KMS-11 (cell line): ENCODE measurements at regions not wholly inside any gene's neighbourhood (a gene's known extent, or its start where the extent isn't known, plus 50 kb on each side); places are given as distances from the start of the nearest gene placed in this dataset.

Experiments
- H2AFZ ChIP-seq: fragments of 200-600 bp; sonication (generic); 2 replicates; pipeline ENCODE4 v1.6.1; 2016; ENCODE audit warnings: antibody characterized with exemption, mixed run types, low read depth
- H3K27ac ChIP-seq: fragments of 200-600 bp; sonication (generic); 2 replicates; pipeline ENCODE4 v1.6.1; 2016; ENCODE audit warnings: mild to moderate bottlenecking, mixed run types
- H3K27me3 ChIP-seq: fragments of 200-600 bp; sonication (generic); 2 replicates; pipeline ENCODE4 v1.6.1; 2017; ENCODE audit warnings: mild to moderate bottlenecking, low read depth, mixed run types, moderate library complexity; ENCODE audit not compliant: insufficient read depth
- H3K36me3 ChIP-seq: fragments of 200-600 bp; sonication (generic); 2 replicates; pipeline ENCODE4 v1.6.1; 2017; ENCODE audit warnings: mild to moderate bottlenecking, mixed run types; ENCODE audit not compliant: insufficient read depth
- H3K4me1 ChIP-seq: fragments of 200-600 bp; sonication (generic); 2 replicates; pipeline ENCODE4 v1.6.1; 2016; ENCODE audit warnings: mild to moderate bottlenecking, low read depth, mixed run types; ENCODE audit not compliant: poor library complexity, severe bottlenecking
- H3K4me2 ChIP-seq: fragments of 200-600 bp; sonication (generic); 2 replicates; pipeline ENCODE4 v1.7.0; 2016; ENCODE audit warnings: mild to moderate bottlenecking, mixed run types
- H3K4me3 ChIP-seq: fragments of 200-600 bp; sonication (generic); IDR thresholded peaks from 2 replicates; pipeline ENCODE4 v1.6.1; 2017; ENCODE audit warnings: low read depth, low read length, mixed read lengths; ENCODE audit not compliant: insufficient read depth
- H3K79me2 ChIP-seq: fragments of 200-600 bp; sonication (generic); 2 replicates; pipeline ENCODE4 v1.6.1; 2016; ENCODE audit warnings: low read depth, mixed run types; ENCODE audit not compliant: insufficient read depth
- H3K9ac ChIP-seq: fragments of 200-600 bp; sonication (generic); 2 replicates; pipeline ENCODE4 v1.6.1; 2016; ENCODE audit warnings: mild to moderate bottlenecking, mixed run types
- H4K20me1 ChIP-seq: fragments of 200-600 bp; sonication (generic); 2 replicates; pipeline ENCODE4 v1.6.1; 2016; ENCODE audit warnings: mild to moderate bottlenecking, mixed run types; ENCODE audit not compliant: insufficient read depth
- TF ChIP-seq, protein P1 (sequence below): fragments of 200-600 bp; sonication (generic); conservative IDR thresholded peaks from 2 replicates; pipeline ENCODE4 v1.6.1; 2017; ENCODE audit warnings: low read depth, mild to moderate bottlenecking, antibody characterized with exemption, low read length, moderate library complexity, mixed read lengths

DNA sequence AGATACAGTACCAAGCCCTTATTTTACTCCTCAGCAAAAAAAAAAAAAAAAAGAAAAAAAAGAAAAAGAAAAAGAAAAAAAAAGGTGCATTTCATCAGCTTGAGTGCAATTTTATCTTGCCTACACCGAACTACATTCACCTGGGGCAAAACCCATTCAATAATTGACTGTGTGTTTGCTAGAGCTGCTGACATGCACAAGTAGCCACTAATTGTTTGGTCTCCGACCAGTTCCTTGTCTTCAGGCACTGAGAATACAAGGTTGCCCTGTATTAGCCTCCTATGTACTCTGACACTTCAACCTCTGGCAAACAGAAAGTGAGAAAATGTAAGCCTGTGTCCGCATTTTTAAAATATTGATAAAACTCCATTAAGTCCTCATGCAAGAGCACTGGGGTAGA, 1579.4 kb upstream of the LRRTM3 start:
- Histone ChIP-seq H3K36me3 (no peaks in the 10 kb centered on the region), H3K27ac (no peak overlapping the region), H4K20me1 (no peaks in the 10 kb centered on the region), H3K79me2 (no peaks in the 10 kb centered on the region), H3K9ac (no peak overlapping the region), H3K4me2 (no peak overlapping the region), H3K27me3 (no peaks in the 10 kb centered on the region), H2AFZ (no peak overlapping the region), H3K4me3 (no peak overlapping the region), H3K4me1 (peaks cover 15% of the 10 kb centered on the region)
- TF ChIP-seq, protein P1, sequence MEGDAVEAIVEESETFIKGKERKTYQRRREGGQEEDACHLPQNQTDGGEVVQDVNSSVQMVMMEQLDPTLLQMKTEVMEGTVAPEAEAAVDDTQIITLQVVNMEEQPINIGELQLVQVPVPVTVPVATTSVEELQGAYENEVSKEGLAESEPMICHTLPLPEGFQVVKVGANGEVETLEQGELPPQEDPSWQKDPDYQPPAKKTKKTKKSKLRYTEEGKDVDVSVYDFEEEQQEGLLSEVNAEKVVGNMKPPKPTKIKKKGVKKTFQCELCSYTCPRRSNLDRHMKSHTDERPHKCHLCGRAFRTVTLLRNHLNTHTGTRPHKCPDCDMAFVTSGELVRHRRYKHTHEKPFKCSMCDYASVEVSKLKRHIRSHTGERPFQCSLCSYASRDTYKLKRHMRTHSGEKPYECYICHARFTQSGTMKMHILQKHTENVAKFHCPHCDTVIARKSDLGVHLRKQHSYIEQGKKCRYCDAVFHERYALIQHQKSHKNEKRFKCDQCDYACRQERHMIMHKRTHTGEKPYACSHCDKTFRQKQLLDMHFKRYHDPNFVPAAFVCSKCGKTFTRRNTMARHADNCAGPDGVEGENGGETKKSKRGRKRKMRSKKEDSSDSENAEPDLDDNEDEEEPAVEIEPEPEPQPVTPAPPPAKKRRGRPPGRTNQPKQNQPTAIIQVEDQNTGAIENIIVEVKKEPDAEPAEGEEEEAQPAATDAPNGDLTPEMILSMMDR = no peak

DNA sequence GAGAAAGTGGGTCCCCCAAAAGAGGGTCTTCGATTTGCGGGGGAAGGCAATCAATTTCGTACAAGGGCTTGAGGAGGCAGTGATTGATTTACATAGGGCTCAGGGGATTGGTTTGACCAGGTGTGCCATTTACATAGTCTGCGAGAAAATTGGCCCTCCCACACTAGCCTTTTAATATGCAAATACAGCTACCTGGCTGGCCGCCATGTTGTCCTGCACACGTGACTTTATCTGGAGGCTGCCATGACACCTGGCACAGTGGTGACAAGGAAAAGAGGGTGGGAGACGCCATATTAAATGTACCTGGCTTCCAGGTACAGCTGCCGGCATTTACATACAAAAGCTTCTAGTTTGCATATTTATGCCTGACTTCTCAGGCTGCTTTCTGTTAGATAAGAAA, 1577.2 kb upstream of the LRRTM3 start:
- H4K20me1 ChIP-seq = no peaks in the 10 kb centered on the region
- no peaks in the 10 kb centered on the region for H3K4me1 ChIP-seq
- no peak overlapping the region for H3K4me3 ChIP-seq
- no peaks in the 10 kb centered on the region for H3K27me3 ChIP-seq
- no peaks in the 10 kb centered on the region for H3K36me3 ChIP-seq
- H3K9ac ChIP-seq = no peak overlapping the region
- H3K4me2 ChIP-seq = no peak overlapping the region
- H3K79me2 ChIP-seq = no peaks in the 10 kb centered on the region
- no peak overlapping the region for H2AFZ ChIP-seq
- no peak overlapping the region for H3K27ac ChIP-seq
- TF ChIP-seq, protein P1 = no peak

DNA sequence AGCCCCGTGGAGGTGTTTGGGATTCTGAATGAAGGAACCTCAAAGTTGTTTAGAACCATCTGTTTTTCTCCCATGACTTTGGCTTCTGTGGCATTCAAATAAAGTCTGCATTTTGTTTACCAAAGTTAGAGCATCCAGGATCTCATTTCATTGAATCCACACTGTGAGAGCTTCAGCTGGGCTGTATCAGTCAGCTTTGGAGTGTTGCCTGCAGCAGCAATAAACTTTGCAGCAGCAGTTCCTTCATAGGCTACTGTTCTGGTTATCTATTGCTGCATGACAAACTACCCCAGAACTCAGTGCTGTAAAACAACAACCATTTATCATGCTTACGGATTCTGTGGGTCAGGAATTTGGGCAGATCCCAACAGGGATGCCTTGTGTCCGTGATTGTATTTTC, 1575.2 kb upstream of the LRRTM3 start:
- TF ChIP-seq, protein P1 = no peak
- no peak overlapping the region for H3K9ac ChIP-seq
- no peak overlapping the region for H3K27ac ChIP-seq
- no peaks in the 10 kb centered on the region for H3K4me1 ChIP-seq
- H3K79me2 ChIP-seq = no peaks in the 10 kb centered on the region
- no peak overlapping the region for H3K4me2 ChIP-seq
- H3K27me3 ChIP-seq = no peaks in the 10 kb centered on the region
- no peak overlapping the region for H3K4me3 ChIP-seq
- H2AFZ ChIP-seq = no peak overlapping the region
- H3K36me3 ChIP-seq = no peaks in the 10 kb centered on the region
- no peaks in the 10 kb centered on the region for H4K20me1 ChIP-seq

DNA sequence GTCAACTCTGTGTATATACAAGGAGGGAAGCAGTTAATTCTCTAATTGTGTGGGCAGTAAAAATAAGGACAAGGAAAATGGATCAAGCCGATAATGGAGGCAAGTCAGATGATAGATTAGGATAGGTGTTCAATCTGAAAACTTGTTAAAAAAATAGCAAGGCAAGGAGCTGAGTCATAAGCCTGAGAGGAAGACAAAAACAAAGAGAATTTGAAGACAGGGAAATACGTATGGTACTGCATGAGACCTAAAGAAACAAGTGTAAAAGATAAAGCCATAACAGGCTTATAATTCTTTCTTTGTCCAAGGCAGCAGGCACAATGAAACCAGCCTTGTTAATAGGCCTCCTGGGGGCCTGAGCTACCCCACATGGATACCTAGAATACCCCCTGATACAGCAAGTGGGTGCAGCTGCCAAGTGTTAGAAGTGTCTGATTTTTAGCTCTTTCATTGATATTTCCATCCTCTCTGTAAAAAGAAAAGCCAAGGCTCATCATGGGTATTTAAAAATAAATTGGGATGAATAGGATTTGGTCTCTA, 1570.6 kb upstream of the LRRTM3 start:
- no peak overlapping the region for H3K4me3 ChIP-seq
- TF ChIP-seq, protein P1 = no peak
- no peaks in the 10 kb centered on the region for H3K36me3 ChIP-seq

More for the DNA sequence above, 1570.6 kb upstream of the LRRTM3 start:
- Histone ChIP-seq H3K79me2 (no peaks in the 10 kb centered on the region), H3K27me3 (no peaks in the 10 kb centered on the region), H3K4me2 (no peak overlapping the region), H3K9ac (no peak overlapping the region), H4K20me1 (no peaks in the 10 kb centered on the region), H3K27ac (no peak overlapping the region), H3K4me1 (no peaks in the 10 kb centered on the region), H2AFZ (no peak overlapping the region)
